C4-2B (cell line): ENCODE measurements at regions not wholly inside any gene's neighbourhood (a gene's known extent, or its start where the extent isn't known, plus 50 kb on each side); places are given as distances from the start of the nearest gene placed in this dataset.
"Not testable (repeated sequence)": the region's sequence is repeated elsewhere in the genome, so short reads cannot be mapped to it uniquely, and the experiment has no call there.

Experiments used
- H3K27ac ChIP-seq: fragments of 450-650 bp; 2 replicates; pipeline ENCODE4 v1.5.1; 2017
- CTCF ChIP-seq: fragments of 450-650 bp; conservative IDR thresholded peaks from 2 replicates; pipeline ENCODE4 v1.5.1; 2017; ENCODE audit warnings: mild to moderate bottlenecking
- ZFX ChIP-seq: fragments of 450-650 bp; IDR thresholded peaks from 2 replicates; pipeline ENCODE4 v1.6.1; 2017

DNA sequence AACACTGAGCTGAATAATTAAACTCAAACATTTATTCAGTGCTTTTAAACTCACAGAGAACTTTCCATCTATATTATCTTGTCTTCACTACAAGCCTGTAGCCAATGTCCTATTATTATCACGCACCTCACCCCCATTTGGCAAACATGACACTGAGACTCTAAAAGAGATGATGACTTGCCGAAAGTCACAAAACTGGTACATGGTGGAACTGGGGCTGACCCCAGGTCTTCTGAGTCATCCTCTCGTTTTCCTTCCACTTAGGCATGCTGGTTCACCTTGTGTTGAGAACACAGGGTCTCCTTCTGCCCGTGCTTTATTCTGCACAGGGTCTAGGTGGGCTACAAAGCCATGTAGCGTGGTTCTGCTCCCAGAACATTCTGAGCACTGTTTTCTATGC lies 230.0 kb upstream of the MGAT5 start:
- TF ChIP-seq ZFX (no peak), CTCF (no peak)
- no peak overlapping the region for H3K27ac ChIP-seq

GRCh38 chr2:134027980-134028379 lies 225.9 kb upstream of the MGAT5 start:
- H3K27ac ChIP-seq = no peak overlapping the region

DNA sequence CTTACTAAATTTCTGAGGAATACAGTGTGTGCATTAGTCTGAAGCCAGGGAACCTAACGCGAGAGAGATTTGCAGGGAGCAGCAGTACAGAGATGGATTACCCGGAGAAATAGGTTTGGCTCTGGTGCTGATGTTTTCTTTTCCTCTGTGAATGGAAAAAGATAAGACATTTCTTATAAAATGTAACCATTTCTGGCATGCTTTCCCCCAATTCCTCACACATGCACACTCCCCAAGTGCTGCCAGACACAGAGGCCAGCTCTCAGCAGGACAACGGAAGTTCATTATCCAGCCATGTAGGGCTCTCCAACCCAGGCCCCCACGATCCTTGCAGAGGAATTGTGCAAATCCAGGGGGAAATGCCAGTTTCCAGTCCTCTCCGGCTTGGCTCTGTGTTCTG lies 224.5 kb upstream of the MGAT5 start:
- no peak for TF ChIP-seq CTCF
- no peak for TF ChIP-seq ZFX
- H3K27ac ChIP-seq = no peak overlapping the region

More at GRCh38 chr2:134027980-134028379, 225.9 kb upstream of the MGAT5 start:
- TF ChIP-seq ZFX = no peak
- TF ChIP-seq CTCF = no peak

- H3K27ac ChIP-seq = no peak overlapping the region
- TF ChIP-seq ZFX = no peak
- no peak for TF ChIP-seq CTCF
Measured at GRCh38 chr2:134031539-134031938, 222.3 kb upstream of the MGAT5 start.

GRCh38 chr2:134035605-134036370 lies 218.1 kb upstream of the MGAT5 start:
- H3K27ac ChIP-seq = no peak overlapping the region
- TF ChIP-seq ZFX (no peak), CTCF (no peak)

DNA sequence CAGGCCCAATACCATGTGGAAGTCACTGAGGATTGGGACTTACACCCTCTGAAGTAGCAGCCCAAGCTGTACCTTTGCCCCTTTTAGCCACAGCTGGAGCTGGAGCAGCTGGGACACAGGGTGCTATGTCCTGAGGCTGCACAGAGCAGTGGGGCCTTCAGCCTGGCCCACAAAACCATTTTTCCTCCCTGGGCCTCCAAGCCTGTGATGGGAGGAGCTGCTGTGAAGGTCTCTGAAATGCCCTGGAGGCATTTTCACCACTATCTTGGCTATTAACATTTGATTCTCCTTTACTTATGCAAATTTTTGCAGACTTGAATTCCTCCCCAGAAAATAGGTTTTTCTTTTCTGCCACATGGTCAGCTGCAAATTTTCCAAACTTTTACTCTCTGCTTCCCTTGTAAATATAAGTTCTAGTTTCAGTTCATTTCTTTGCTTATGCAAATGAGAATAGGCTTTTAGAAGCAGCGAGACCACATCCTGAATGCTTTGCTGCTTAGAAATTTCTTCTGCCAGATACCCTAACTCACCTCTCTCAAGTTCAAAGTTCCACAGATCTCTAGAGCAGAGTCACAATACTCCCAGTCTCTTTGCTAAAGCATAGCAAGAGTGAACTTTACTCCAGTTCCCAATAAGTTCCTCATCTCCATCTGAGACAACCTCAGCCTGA lies 213.8 kb upstream of the MGAT5 start:
- no peak overlapping the region for H3K27ac ChIP-seq
- TF ChIP-seq ZFX = no peak
- no peak for TF ChIP-seq CTCF

- not testable (repeated sequence) for H3K27ac ChIP-seq
Measured at GRCh38 chr2:134040626-134041172, 213.2 kb upstream of the MGAT5 start.
